C4-2B (cell line): ENCODE measurements at regions not wholly inside any gene's neighbourhood (a gene's known extent, or its start where the extent isn't known, plus 50 kb on each side); places are given as distances from the start of the nearest gene placed in this dataset.

Experiments
- ZFX ChIP-seq: fragments of 450-650 bp; IDR thresholded peaks from 2 replicates; pipeline ENCODE4 v1.6.1; 2017
- TF ChIP-seq, protein P1 (sequence below): fragments of 450-650 bp; conservative IDR thresholded peaks from 2 replicates; pipeline ENCODE4 v1.5.1; 2017; ENCODE audit warnings: mild to moderate bottlenecking

GRCh38 chr2:236915186-236915585, 170.5 kb upstream of the COPS8 start:
- TF ChIP-seq, protein P1, sequence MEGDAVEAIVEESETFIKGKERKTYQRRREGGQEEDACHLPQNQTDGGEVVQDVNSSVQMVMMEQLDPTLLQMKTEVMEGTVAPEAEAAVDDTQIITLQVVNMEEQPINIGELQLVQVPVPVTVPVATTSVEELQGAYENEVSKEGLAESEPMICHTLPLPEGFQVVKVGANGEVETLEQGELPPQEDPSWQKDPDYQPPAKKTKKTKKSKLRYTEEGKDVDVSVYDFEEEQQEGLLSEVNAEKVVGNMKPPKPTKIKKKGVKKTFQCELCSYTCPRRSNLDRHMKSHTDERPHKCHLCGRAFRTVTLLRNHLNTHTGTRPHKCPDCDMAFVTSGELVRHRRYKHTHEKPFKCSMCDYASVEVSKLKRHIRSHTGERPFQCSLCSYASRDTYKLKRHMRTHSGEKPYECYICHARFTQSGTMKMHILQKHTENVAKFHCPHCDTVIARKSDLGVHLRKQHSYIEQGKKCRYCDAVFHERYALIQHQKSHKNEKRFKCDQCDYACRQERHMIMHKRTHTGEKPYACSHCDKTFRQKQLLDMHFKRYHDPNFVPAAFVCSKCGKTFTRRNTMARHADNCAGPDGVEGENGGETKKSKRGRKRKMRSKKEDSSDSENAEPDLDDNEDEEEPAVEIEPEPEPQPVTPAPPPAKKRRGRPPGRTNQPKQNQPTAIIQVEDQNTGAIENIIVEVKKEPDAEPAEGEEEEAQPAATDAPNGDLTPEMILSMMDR, result no peak
- TF ChIP-seq ZFX, result no peak
